NCI-H187 treated with DMSO at 0.1 percent for 48 hours (cell line): ENCODE measurements at regions not wholly inside any gene's neighbourhood (a gene's known extent, or its start where the extent isn't known, plus 50 kb on each side); places are given as distances from the start of the nearest gene placed in this dataset.
"Not testable (repeated sequence)": the region's sequence is repeated elsewhere in the genome, so short reads cannot be mapped to it uniquely, and the experiment has no call there.

Experiments
- DNase-seq: peaks from one replicate; lab custom pipeline; 2025; lab: John Stamatoyannopoulos, UW

GRCh38 chr3:74053970-74054516 is 429.3 kb upstream of the PDZRN3 start:
- DNase-seq = no peak

- DNase-seq = no peak
Measured at GRCh38 chr3:74049444-74049843, 424.7 kb upstream of the PDZRN3 start.

- no peak for DNase-seq
Measured at GRCh38 chr3:74048699-74049098, 424.0 kb upstream of the PDZRN3 start.

- no peak for DNase-seq
Measured at GRCh38 chr3:74045000-74045399, 420.3 kb upstream of the PDZRN3 start.

GRCh38 chr3:74041068-74041675 is 416.4 kb upstream of the PDZRN3 start:
- DNase-seq = no peak

GRCh38 chr3:74039105-74039504 is 414.4 kb upstream of the PDZRN3 start:
- DNase-seq = no peak

- DNase-seq = no peak
Measured at GRCh38 chr3:74036568-74036967, 411.8 kb upstream of the PDZRN3 start.

GRCh38 chr3:74036102-74036501 is 411.4 kb upstream of the PDZRN3 start:
- DNase-seq = no peak

GRCh38 chr3:74033806-74034205 is 409.1 kb upstream of the PDZRN3 start:
- no peak for DNase-seq

- DNase-seq = no peak
Measured at GRCh38 chr3:74033381-74033780, 408.6 kb upstream of the PDZRN3 start.

- no peak for DNase-seq
Measured at GRCh38 chr3:74027121-74027520, 402.4 kb upstream of the PDZRN3 start.

GRCh38 chr3:74023395-74023794 is 398.7 kb upstream of the PDZRN3 start:
- DNase-seq = no peak

- DNase-seq = no peak
Measured at GRCh38 chr3:74021449-74021848, 396.7 kb upstream of the PDZRN3 start.

GRCh38 chr3:74009961-74010844 is 385.5 kb upstream of the PDZRN3 start:
- no peak for DNase-seq

- no peak for DNase-seq
Measured at GRCh38 chr3:74004386-74004785, 379.6 kb upstream of the PDZRN3 start.

- no peak for DNase-seq
Measured at GRCh38 chr3:74003734-74004133, 379.0 kb upstream of the PDZRN3 start.

GRCh38 chr3:74001436-74001835 is 376.7 kb upstream of the PDZRN3 start:
- DNase-seq = no peak

- DNase-seq = no peak
Measured at GRCh38 chr3:74000725-74001124, 376.0 kb upstream of the PDZRN3 start.

GRCh38 chr3:73999501-73999900 is 374.8 kb upstream of the PDZRN3 start:
- DNase-seq = no peak

- not testable (repeated sequence) for DNase-seq
Measured at GRCh38 chr3:73990691-73991090, 365.9 kb upstream of the PDZRN3 start.

GRCh38 chr3:73966733-73967132 is 342.0 kb upstream of the PDZRN3 start:
- no peak for DNase-seq

- no peak for DNase-seq
Measured at GRCh38 chr3:73964818-73965217, 340.1 kb upstream of the PDZRN3 start.

GRCh38 chr3:73955494-73956070 is 330.8 kb upstream of the PDZRN3 start:
- no peak for DNase-seq
